KOPT-K1 (cell line): ENCODE measurements at regions not wholly inside any gene's neighbourhood (a gene's known extent, or its start where the extent isn't known, plus 50 kb on each side); places are given as distances from the start of the nearest gene placed in this dataset.
A peak's percentile ranks its signal among the peaks of the same experiment; 100 is the strongest.

ENCODE experiments used
- H3K27ac ChIP-seq: fragments of 200-600 bp; sonication (generic); 2 replicates; pipeline ENCODE4 v1.5.1; 2016; ENCODE audit warnings: antibody characterized with exemption, mild to moderate bottlenecking, low read depth, low read length; ENCODE audit not compliant: poor library complexity, severe bottlenecking
- H3K36me3 ChIP-seq: fragments of 200-600 bp; sonication (generic); 2 replicates; pipeline ENCODE4 v1.5.1; 2017; ENCODE audit warnings: antibody characterized with exemption, mild to moderate bottlenecking, low read length, moderate library complexity; ENCODE audit not compliant: insufficient read depth
- H3K9me3 ChIP-seq: fragments of 200-600 bp; sonication (generic); 2 replicates; pipeline ENCODE4 v1.5.1; 2017; ENCODE audit warnings: antibody characterized with exemption, low read length, mild to moderate bottlenecking; ENCODE audit not compliant: insufficient read depth, poor library complexity, severe bottlenecking

GRCh38 chr21:38988509-38989378 lies 183.0 kb downstream of the ETS2 start:
- Histone ChIP-seq H3K9me3 (no peaks in the 10 kb centered on the region), H3K36me3 (no peaks in the 10 kb centered on the region), H3K27ac (peak overlapping the region; percentile 100)

DNA sequence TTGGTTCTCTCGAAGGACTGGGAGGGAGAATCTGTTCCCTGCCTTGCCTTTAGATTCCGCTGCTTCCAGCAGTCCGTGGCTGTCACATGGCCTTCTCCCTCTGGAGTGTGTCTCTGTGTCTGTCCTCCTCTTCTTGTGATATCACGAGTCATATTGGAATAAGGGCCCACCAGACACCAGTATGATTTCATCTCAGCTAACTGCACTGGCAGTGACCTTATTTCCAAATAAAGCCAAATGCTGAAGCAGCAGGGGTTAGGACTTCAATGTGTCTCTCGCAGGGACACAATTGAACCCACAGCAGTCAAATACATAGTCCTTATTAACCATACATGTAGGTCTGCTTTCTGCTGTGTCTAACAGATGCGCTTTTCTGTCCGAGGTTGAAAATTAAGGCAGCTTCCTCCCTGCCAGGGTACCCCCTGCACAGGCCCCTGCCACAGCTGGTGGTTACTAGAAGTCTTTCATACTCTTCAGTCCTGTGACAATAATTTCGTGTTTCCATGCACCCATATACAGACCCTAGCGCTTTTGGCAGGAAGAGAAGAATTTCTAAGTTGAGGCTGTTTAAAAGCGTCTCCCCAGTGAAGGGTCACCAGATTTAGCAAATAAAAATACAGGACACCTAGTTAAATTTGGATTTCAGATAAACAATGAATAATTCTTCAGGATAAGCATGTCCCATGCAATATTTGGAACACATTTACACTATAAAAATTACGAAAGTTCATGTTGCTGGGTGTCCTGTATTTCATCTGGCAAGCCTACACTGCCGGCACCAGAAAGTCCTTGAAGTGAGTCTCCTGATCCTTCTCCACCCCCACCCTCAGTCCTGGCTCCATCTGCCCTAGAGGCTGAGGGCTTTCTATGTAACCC lies 182.1 kb downstream of the ETS2 start:
- no peaks in the 10 kb centered on the region for H3K36me3 ChIP-seq
- H3K9me3 ChIP-seq = no peaks in the 10 kb centered on the region
- peak overlapping the region; percentile 100 for H3K27ac ChIP-seq

GRCh38 chr21:38986806-38987632 lies 181.3 kb downstream of the ETS2 start:
- no peaks in the 10 kb centered on the region for H3K36me3 ChIP-seq
- no peaks in the 10 kb centered on the region for H3K9me3 ChIP-seq
- H3K27ac ChIP-seq = peak overlapping the region; percentile 100

GRCh38 chr21:38986406-38986805 lies 180.7 kb downstream of the ETS2 start:
- H3K27ac ChIP-seq = peak overlapping the region; percentile 100
- no peaks in the 10 kb centered on the region for H3K36me3 ChIP-seq
- H3K9me3 ChIP-seq = no peaks in the 10 kb centered on the region

DNA sequence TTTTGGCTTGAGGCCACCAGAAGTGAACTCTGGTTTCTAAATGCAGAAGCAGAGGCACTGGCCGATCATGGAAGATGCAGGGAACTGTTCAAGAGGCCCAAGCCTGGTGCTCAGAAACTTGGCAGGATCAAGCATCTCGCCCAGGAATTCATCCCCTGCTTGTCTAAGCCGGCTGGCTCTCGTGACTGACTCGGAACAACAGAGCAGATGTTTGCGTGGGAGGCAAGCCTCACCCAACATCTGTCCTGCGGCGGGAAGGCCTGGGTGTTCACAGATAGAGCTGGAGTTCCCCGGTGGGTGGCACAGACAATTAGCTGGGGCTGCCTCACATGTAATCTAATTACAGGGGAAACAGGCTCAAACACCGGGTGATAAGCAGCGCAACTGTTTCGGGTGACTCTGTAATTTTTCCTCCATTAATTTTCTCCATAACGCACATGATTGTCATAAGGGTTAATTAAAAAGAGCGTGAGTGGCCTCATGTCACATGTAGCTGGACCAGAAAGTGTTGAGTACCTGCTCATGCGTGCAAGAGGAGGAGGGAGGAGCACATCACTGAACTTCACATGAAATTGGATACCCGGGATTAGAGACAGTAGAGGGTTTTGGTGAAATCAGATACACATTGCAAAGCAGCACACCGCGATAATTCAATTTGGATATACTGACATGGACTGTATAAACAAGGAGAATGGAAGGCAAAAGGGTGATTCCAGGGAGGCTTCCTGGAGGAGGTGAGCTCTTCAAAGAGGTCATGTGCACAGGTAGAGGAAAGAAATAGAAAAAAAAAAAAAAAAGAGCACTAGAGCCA lies 180.0 kb downstream of the ETS2 start:
- Histone ChIP-seq H3K9me3 (no peaks in the 10 kb centered on the region), H3K36me3 (no peaks in the 10 kb centered on the region), H3K27ac (peak overlapping the region; percentile 100)

DNA sequence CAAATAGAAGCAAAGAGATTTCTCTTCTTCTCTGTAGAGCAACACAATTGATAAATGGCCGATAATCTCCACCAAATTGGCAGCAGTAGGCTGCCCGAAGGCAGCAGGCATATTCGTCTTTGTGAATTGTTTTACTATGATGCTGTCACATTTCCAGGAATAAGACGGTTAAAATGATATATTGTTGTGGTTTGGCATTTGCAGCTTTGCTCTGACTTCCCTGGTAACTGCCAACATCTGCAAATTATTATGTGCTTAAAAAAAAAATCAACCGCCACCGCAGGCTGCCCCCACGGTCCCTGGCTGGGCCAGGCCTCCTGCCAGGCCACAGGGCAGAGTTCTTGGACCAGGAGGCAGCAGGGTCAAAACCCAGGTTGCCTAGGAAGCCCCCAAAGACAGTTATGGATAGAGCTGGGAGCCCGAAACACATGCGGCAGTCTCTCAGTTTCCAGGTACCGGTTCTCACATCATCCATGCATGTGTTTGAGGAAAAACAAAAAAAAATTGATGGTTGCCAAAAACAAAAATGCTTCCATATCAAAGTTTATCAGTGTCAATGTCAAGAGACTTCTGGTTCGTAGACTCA lies 179.3 kb downstream of the ETS2 start:
- no peaks in the 10 kb centered on the region for H3K9me3 ChIP-seq
- no peaks in the 10 kb centered on the region for H3K36me3 ChIP-seq
- H3K27ac ChIP-seq = peak overlapping the region; percentile 100

DNA sequence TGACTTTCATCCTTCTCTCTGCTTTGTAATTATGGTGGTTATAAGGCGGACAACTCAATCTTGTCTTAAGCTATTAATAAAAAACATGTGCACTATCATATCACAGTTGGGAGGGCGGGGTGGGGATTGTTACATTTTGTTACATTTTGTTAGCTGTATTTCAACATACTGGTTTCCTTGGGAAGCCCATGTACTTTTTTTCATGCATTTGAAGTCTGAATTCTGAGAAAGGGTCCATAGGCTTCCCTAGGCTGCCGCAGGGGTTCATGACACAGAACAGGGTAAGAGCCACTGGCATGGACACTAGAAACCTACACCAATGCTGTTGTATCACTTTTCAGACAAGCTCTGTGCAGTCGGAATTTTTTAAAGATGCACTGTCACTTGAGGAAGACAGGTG lies 178.8 kb downstream of the ETS2 start:
- no peaks in the 10 kb centered on the region for H3K9me3 ChIP-seq
- no peaks in the 10 kb centered on the region for H3K36me3 ChIP-seq
- H3K27ac ChIP-seq = peak overlapping the region; percentile 100

GRCh38 chr21:38983560-38983959 lies 177.8 kb downstream of the ETS2 start:
- no peaks in the 10 kb centered on the region for H3K36me3 ChIP-seq

DNA sequence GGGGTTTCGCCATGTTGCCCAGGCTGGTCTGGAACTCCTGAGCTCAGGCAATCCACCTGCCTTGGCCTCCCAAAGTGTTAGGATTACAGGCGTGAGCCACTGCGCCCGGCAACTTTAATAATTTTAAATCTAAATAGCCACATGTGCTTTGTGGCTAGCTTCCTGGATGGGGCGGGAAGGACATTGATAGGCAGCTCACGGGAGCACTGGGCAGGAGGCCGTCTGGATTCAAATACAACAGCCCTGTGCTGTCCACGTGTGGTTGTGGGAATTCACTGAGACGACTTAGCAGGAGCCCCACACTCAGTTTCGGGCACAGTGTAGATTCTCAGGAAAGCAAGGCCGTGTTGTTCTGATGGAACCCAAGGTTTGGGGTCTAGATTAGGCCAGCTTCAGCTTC lies 177.1 kb downstream of the ETS2 start:
- Histone ChIP-seq H3K9me3 (no peaks in the 10 kb centered on the region), H3K27ac (peak overlapping the region; percentile 100), H3K36me3 (no peaks in the 10 kb centered on the region)

More at GRCh38 chr21:38983560-38983959, 177.8 kb downstream of the ETS2 start:
- Histone ChIP-seq H3K9me3 (no peaks in the 10 kb centered on the region), H3K27ac (peak overlapping the region; percentile 100)

DNA sequence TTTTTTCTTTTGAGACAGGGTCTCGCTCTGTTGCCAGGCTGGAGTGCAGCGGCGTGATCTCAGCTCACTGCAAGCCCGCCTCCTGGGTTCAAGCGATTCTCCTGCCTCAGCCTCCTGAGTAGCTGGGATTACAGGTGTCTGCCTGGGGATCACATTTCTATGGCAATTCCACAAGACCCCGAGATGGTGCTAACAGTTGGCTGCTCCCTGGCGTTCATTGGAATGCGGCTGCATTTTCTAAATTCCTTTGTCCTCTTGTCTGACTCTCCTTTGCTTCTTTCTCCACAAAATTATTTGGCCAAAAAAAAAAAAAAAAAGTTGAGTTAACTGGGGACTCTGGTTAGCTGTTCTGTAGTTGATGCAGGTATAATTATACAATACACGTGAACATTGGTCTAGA lies 176.4 kb downstream of the ETS2 start:
- no peaks in the 10 kb centered on the region for H3K36me3 ChIP-seq
- H3K9me3 ChIP-seq = no peaks in the 10 kb centered on the region
- H3K27ac ChIP-seq = peak overlapping the region; percentile 100

GRCh38 chr21:38980416-38981313 lies 174.9 kb downstream of the ETS2 start:
- Histone ChIP-seq H3K27ac (peak overlapping the region; percentile 100), H3K36me3 (no peaks in the 10 kb centered on the region)

DNA sequence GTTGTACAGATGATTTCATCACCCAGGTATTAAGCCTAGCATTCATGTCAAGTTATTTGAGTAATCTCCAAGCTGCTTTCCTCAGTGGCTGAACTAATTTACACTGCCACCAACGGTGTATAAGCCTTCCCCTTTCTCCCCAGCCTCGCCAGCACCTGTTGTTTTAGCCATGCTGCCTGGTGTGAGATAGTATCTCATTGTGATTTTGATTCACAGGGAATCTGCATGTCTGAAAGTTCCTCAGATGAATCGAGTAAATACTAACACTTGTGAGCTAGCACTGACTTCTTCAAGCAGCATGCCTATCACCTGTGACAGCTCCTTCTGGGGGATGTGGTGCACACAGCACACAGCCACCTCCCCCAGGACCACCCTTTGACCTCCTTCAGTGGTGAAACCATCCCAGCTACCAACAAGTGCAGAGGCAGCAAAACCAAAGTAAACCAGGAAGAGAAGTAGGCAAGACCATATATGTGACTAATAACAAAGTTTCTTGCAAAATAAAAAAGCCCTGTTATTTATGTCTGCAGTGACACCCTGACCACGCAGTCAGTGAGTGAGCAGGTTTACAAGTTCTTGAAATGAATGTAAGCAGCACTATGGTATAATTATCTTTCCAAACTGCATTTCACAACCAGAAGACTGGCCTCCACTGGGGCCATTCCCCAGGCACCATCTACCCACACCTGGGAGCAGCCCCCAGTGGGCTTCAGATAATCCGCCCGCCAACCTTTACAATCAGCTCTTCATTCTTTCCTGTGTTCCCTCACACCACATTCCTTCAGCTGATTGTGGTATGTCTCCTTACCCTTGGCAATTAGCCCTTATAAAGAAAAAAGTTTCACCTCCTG lies 173.8 kb downstream of the ETS2 start:
- Histone ChIP-seq H3K27ac (peak overlapping the region; percentile 100), H3K9me3 (no peaks in the 10 kb centered on the region), H3K36me3 (no peaks in the 10 kb centered on the region)

More at GRCh38 chr21:38980416-38981313, 174.9 kb downstream of the ETS2 start:
- no peaks in the 10 kb centered on the region for H3K9me3 ChIP-seq
